GM19463 (cell line): ENCODE measurements at regions not wholly inside any gene's neighbourhood (a gene's known extent, or its start where the extent isn't known, plus 50 kb on each side); places are given as distances from the start of the nearest gene placed in this dataset.
"Not testable (repeated sequence)": the region's sequence is repeated elsewhere in the genome, so short reads cannot be mapped to it uniquely, and the experiment has no call there.

ENCODE experiments used
- ATAC-seq: cut with Tn5 transposase; IDR thresholded peaks from one replicate; pipeline ENCODE4 v1.9.1; 2021; ENCODE audit warnings: mild to moderate bottlenecking, moderate library complexity; ENCODE audit not compliant: unreplicated experiment

GRCh38 chr6:80441131-80441530 lies 334.7 kb downstream of the BCKDHB start:
- no peak for ATAC-seq

- ATAC-seq, result no peak
Observed at GRCh38 chr6:80440496-80441115, 334.1 kb downstream of the BCKDHB start.

- ATAC-seq, result no peak
Observed at GRCh38 chr6:80439721-80440470, 333.4 kb downstream of the BCKDHB start.

GRCh38 chr6:80438772-80439171 lies 332.3 kb downstream of the BCKDHB start:
- no peak for ATAC-seq

GRCh38 chr6:80437801-80438200 lies 331.3 kb downstream of the BCKDHB start:
- no peak for ATAC-seq

GRCh38 chr6:80437221-80437620 lies 330.8 kb downstream of the BCKDHB start:
- ATAC-seq, result no peak

GRCh38 chr6:80436663-80437062 lies 330.2 kb downstream of the BCKDHB start:
- ATAC-seq, result no peak

- no peak for ATAC-seq
Observed at GRCh38 chr6:80435457-80435856, 329.0 kb downstream of the BCKDHB start.

GRCh38 chr6:80434691-80435350 lies 328.4 kb downstream of the BCKDHB start:
- no peak for ATAC-seq

- no peak for ATAC-seq
Observed at GRCh38 chr6:80433673-80434025, 327.2 kb downstream of the BCKDHB start.

GRCh38 chr6:80433010-80433672 lies 326.7 kb downstream of the BCKDHB start:
- no peak for ATAC-seq

GRCh38 chr6:80425089-80425823 lies 318.8 kb downstream of the BCKDHB start:
- no peak for ATAC-seq

GRCh38 chr6:80411486-80411885 lies 305.0 kb downstream of the BCKDHB start:
- ATAC-seq, result no peak

GRCh38 chr6:80407976-80408375 lies 301.5 kb downstream of the BCKDHB start:
- not testable (repeated sequence) for ATAC-seq

GRCh38 chr6:80404889-80405288 lies 298.4 kb downstream of the BCKDHB start:
- ATAC-seq, result no peak

- ATAC-seq, result no peak
Observed at GRCh38 chr6:80403365-80403764, 296.9 kb downstream of the BCKDHB start.

- no peak for ATAC-seq
Observed at GRCh38 chr6:80402266-80402665, 295.8 kb downstream of the BCKDHB start.
